Aorta (tissue), 5 donors: ENCODE measurements at regions not wholly inside any gene's neighbourhood (a gene's known extent, or its start where the extent isn't known, plus 50 kb on each side); places are given as distances from the start of the nearest gene placed in this dataset.
"Not testable (repeated sequence)": the region's sequence is repeated elsewhere in the genome, so short reads cannot be mapped to it uniquely, and the experiment has no call there.

Experiments
- ATAC-seq: fragments of 200-7000 bp; cut with Tn5 transposase; one replicate; pipeline ENCODE4 v1.9.1; 2022; ENCODE audit warnings: moderate library complexity; ENCODE audit not compliant: low FRiP score
- DNase-seq, 2 donors: peaks; one replicate each; pipeline ENCODE4 v3.0.0-alpha.2; 2020
- H3K27ac ChIP-seq, 2 donors: one replicate each; pipeline ENCODE4 v1.5.1; 2013; ENCODE audit warnings: low read length in 2 of 2, mild to moderate bottlenecking in 2 of 2, moderate library complexity in 2 of 2, control low read depth in 1 of 2, inconsistent platforms in 1 of 2, low read depth in 1 of 2
- H3K27me3 ChIP-seq, 2 donors: one replicate each; pipeline ENCODE4 v1.6.1; 2013; ENCODE audit warnings: control low read depth in 1 of 2, low read length in 1 of 2, mild to moderate bottlenecking in 1 of 2, moderate library complexity in 1 of 2; ENCODE audit not compliant: insufficient read depth in 2 of 2, control insufficient read depth in 1 of 2
- H3K36me3 ChIP-seq, 2 donors: one replicate each; pipeline ENCODE4 v1.6.1; 2013; ENCODE audit warnings: control low read depth in 1 of 2, low read length in 1 of 2, mild to moderate bottlenecking in 1 of 2; ENCODE audit not compliant: insufficient read depth in 2 of 2, control insufficient read depth in 1 of 2
- H3K4me1 ChIP-seq, 2 donors: one replicate each; pipeline ENCODE4 v1.6.1; 2013; ENCODE audit warnings: low read length in 2 of 2, control low read depth in 1 of 2, mild to moderate bottlenecking in 1 of 2, moderate library complexity in 1 of 2; ENCODE audit not compliant: insufficient read depth in 2 of 2, control insufficient read depth in 1 of 2
- H3K4me3 ChIP-seq, 2 donors: one replicate each; pipeline ENCODE4 v1.5.1; 2013; ENCODE audit warnings: low read length in 2 of 2, control low read depth in 1 of 2, mild to moderate bottlenecking in 1 of 2
- H3K9me3 ChIP-seq: one replicate; pipeline ENCODE4 v1.6.1; 2013; ENCODE audit warnings: mild to moderate bottlenecking, low read length; ENCODE audit not compliant: control insufficient read depth
- WGBS, 2 donors: extraction: QIAGEN DNeasy Blood & Tissue Kit; methylation state at CpG; one replicate each; pipeline ENCODE4 v1.1.7; 2013; 5-methylcytosine and 5-hydroxymethylcytosine counted together
- intact Hi-C, 2 donors: fragments of 100-400 bp; cut with DNase I; formaldehyde crosslinking; loops; one replicate each; pipeline versions ENCODE4 v1.14.2 to v1.15.0; 2022
- donor health status: healthy with polysubstance abuse.
- donor health status: Bipolar disorder and iron deficiency.
- donor health status: DM: no; HTN: no; CAD: no.
- donor health status: DM: no; HTN: no; CAD: no.
- donor health status: DM: yes; HTN: yes; CAD: no.

- intact Hi-C loops, result loop anchor here in 1 of 2 donors (10.0 kb wide), 1 partner anchor 144 kb away; the partner anchor contains the start of gene PCDH7
- H3K36me3 ChIP-seq, result no peaks in the 10 kb centered on the region
- H3K27me3 ChIP-seq, result no peaks in the 10 kb centered on the region
- no peak for DNase-seq
- H3K4me3 ChIP-seq, result no peak overlapping the region
- no peak for ATAC-seq
- peak overlapping the region; percentile 77 to 80 for H3K27ac ChIP-seq
- H3K4me1 ChIP-seq, result peaks cover 0 to 10% of the 10 kb centered on the region in 2 donors
- H3K9me3 ChIP-seq, result no peaks in the 10 kb centered on the region
- WGBS, 2 donors, result 39 to 41% methylated on average over 5 of the region's 5 CpGs
These were observed 148.1 kb downstream of the PCDH7 start for GRCh38 chr4:30868111-30868895.

DNA sequence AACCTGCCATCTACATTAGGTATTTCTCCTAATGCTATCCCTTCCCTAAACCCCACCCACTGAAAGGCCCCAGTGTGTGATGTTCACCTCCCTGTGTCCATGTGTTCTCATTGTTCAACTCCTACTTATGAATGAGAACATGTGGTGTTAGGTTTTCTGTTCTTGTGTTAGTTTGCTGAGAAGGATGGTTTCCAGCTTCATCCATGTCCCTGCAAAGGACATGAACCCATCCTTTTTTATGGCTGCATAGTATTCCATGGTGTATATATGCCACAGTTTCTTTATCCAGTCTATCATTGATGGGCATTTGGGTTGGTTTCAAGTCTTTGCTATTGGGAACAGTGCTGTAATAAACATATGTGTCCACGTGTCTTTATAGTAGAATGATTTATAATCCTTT lies 149.2 kb downstream of the PCDH7 start:
- intact Hi-C loops, result loop anchor here in 1 of 2 donors (10.0 kb wide), 1 partner anchor 145 kb away; the partner anchor contains the start of gene PCDH7
- 91 to 92% methylated on average over 1 of the region's 1 CpG for WGBS, 2 donors
- H3K4me3 ChIP-seq, H3K4me1 ChIP-seq, H3K9me3 ChIP-seq, H3K27me3 ChIP-seq, ATAC-seq, H3K36me3 ChIP-seq, DNase-seq: not testable (repeated sequence)
- peak overlapping the region in 1 of 2 donors; percentile 51 for H3K27ac ChIP-seq

DNA sequence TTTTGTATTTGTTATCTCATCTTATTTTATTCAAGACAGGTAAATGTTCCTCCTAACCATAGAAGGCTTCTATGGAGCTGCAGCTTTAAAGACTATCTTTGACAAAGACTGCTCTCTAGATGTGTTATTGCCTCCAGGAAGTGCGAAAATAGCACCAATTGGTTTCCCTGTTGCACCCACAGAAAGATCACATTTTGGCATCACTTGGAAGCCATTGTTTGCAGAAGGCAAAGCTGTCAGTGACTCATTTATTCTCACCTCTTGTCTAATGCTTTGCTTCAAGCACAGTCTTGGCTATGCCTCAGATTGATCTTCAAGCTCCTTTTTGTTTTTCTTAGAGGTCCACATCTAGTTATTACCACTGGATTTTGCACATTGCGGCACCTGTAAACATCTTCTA lies 150.3 kb downstream of the PCDH7 start:
- Histone ChIP-seq H3K27me3 (no peaks in the 10 kb centered on the region), H3K4me3 (no peak overlapping the region), H3K27ac (peak overlapping the region in 1 of 2 donors; percentile 36), H3K4me1 (peaks cover 0 to 6% of the 10 kb centered on the region in 2 donors), H3K36me3 (no peaks in the 10 kb centered on the region), H3K9me3 (no peaks in the 10 kb centered on the region)
- ATAC-seq (no peak), DNase-seq (no peak)
- intact Hi-C loops, result no loop called here
- WGBS, 2 donors, result 77 to 81% methylated on average over 2 of the region's 2 CpGs

GRCh38 chr4:30875658-30876269 lies 155.6 kb downstream of the PCDH7 start:
- 26 to 35% methylated on average over 3 of the region's 3 CpGs for WGBS, 2 donors
- H3K4me3 ChIP-seq, result no peak overlapping the region
- H3K4me1 ChIP-seq, result peaks cover 0 to 9% of the 10 kb centered on the region in 2 donors
- no peaks in the 10 kb centered on the region for H3K36me3 ChIP-seq
- no peak overlapping the region for H3K27ac ChIP-seq
- intact Hi-C loops, result no loop called here
- no peak for DNase-seq
- ATAC-seq, result no peak
- no peaks in the 10 kb centered on the region for H3K27me3 ChIP-seq
- H3K9me3 ChIP-seq, result no peaks in the 10 kb centered on the region

DNA sequence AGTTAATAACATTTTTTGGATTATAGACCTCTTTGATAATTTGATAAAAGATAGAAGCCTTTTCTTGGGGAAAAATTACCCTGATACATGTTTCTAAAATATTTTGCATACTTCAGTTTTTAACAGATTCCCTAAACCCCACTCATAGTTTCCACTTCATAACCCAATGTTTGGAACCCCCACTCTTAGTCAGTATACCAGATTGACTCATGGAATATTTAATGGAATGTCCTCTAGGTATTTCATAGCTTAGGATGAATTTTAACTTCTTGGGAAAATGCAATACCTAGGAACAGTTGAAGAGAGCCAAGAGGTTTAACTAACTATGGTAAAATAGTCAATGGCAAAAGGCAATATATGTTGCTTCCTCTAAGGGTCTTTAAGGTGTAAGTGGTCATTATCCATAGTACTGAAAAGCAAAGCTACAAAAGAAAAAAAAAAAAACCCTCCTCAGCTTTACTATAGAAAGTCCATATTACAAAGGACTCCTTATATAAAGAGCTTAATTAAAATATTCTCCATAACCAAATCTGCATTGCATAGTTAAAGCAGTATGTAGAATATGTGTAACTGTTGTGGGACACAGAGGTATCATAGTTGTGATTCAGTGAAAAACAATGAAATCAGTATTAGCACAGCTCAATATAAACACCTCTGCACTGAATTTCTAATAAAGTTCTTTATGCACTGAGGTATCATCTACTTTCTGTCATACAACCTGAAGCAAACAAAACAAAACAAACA lies 159.9 kb downstream of the PCDH7 start:
- Histone ChIP-seq H3K4me3 (no peak overlapping the region), H3K27me3 (no peaks in the 10 kb centered on the region), H3K4me1 (peaks cover 4 to 9% of the 10 kb centered on the region in 2 donors), H3K27ac (no peak overlapping the region), H3K9me3 (no peaks in the 10 kb centered on the region), H3K36me3 (no peaks in the 10 kb centered on the region)
- DNase-seq, result no peak
- intact Hi-C loops, result no loop called here
- ATAC-seq, result no peak

GRCh38 chr4:30881985-30882384 lies 161.8 kb downstream of the PCDH7 start:
- Histone ChIP-seq H3K27ac (peak overlapping the region in 1 of 2 donors; percentile 6), H3K9me3 (no peaks in the 10 kb centered on the region), H3K4me3 (no peak overlapping the region), H3K27me3 (no peaks in the 10 kb centered on the region), H3K36me3 (no peaks in the 10 kb centered on the region), H3K4me1 (peaks cover 4 to 9% of the 10 kb centered on the region in 2 donors)
- DNase-seq (no peak), ATAC-seq (no peak)
- intact Hi-C loops, result no loop called here
- 85 to 89% methylated on average over 2 of the region's 2 CpGs for WGBS, 2 donors

DNA sequence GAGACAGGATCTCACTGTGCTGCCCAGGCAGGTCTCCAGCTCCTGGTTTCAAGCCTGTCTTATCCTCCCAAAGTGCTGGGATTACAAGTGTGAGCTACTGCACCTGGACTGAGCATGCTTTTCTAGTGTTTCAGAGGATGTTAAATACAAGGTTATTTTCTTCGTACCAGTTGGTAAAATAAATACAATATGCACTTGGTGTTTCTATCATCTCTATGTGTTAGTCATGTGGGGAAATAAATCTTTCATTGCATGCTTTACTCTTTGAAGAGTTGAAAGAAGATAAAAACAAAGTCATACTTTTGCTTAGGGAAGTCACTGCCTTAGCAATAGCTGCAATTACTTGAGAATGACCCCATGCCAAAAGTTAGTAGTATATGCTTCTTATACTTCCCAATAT lies 162.3 kb downstream of the PCDH7 start:
- H3K9me3 ChIP-seq, result no peaks in the 10 kb centered on the region
- DNase-seq (no peak), ATAC-seq (no peak)
- H3K27ac ChIP-seq, result peak overlapping the region in 1 of 2 donors; percentile 6
- no peaks in the 10 kb centered on the region for H3K36me3 ChIP-seq
- H3K4me3 ChIP-seq, result no peak overlapping the region
- WGBS, 2 donors, result 65 to 71% methylated on average over 1 of the region's 1 CpG
- H3K4me1 ChIP-seq, result peaks cover 4 to 6% of the 10 kb centered on the region in 2 donors
- H3K27me3 ChIP-seq, result no peaks in the 10 kb centered on the region
- intact Hi-C loops, result no loop called here

DNA sequence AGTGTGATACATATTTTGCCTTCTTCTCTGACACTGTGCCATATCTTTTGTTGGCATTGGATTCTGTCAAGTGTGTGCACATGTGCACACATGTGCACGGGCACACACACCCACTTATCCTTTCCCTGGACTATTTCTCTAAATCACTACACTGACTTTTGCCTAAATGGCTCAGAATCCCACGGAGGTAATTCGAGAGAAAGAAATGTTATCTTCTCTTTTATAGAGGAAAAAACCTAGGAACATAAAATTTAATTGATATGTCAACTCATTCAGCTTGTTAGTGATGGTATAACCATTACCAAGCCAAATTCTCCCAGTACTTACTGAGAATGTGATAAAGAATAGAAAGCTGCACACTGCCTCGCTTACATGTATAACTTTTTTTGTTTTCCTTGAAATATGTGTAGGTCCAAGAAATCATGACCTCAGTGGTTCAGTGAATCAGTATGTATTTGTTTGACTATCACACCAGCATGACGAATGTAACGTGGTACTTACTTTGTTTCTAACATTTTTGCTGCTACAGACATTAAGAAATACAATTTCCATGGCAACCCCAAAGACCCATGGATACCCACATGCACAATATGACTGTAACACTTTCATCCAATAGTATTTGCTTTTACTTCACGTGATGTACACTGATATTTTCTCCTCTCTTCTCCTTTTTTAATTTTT lies 163.0 kb downstream of the PCDH7 start:
- ATAC-seq (no peak), DNase-seq (no peak)
- Histone ChIP-seq H3K36me3 (no peaks in the 10 kb centered on the region), H3K27me3 (no peaks in the 10 kb centered on the region), H3K4me1 (peaks cover 4% of the 10 kb centered on the region in 2 donors), H3K27ac (no peak overlapping the region), H3K9me3 (no peaks in the 10 kb centered on the region), H3K4me3 (no peak overlapping the region)
- intact Hi-C loops, result no loop called here
- 86% methylated on average over 7 of the region's 7 CpGs for WGBS, 2 donors
